MM.1S (cell line): ENCODE measurements at regions not wholly inside any gene's neighbourhood (a gene's known extent, or its start where the extent isn't known, plus 50 kb on each side); places are given as distances from the start of the nearest gene placed in this dataset.

ENCODE experiments used
- EZH2 ChIP-seq: fragments of 300-600 bp; sonication (generic); optimal IDR thresholded peaks from 2 replicates; pipeline ENCODE3; 2017; ENCODE audit warnings: low read depth, mild to moderate bottlenecking, antibody characterized with exemption, low read length, mixed read lengths
- TF ChIP-seq, protein P1 (sequence below): fragments of 300-600 bp; sonication (generic); IDR thresholded peaks from 2 replicates; pipeline ENCODE4 v1.5.1; 2016; ENCODE audit warnings: antibody characterized with exemption, low read length, mixed read lengths

DNA sequence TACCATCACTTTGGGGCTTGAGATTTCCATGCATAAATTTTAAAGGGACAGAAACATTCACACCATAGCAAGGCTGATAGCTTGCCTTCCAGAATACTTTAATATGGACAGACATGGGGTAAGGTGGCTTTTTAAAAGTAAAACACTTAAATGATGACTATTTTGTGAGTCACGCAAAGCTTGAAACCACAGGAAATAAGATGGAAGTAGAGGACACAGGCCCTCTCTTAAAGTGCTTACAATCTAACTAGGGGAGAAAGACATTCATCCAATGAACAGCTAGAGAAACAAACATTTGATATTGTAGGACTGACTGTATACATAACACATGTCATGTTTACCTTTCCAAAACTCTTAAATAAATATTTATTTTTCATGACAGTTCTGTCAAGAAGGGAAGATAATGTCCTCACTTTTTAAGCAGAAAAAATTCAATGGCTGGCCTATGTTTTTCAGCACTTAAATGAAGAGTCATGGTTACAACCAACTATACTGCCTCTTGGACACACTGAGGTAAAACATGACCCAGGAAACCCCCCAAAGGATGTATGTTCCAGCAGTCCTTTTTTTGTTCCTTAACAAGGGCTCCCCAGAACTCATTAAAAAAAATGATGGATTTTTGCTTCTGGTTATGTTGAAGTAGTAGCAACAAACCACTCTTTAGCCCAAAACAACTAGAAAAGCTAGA lies 120.0 kb upstream of the RBMS1 start:
- TF ChIP-seq, protein P1, sequence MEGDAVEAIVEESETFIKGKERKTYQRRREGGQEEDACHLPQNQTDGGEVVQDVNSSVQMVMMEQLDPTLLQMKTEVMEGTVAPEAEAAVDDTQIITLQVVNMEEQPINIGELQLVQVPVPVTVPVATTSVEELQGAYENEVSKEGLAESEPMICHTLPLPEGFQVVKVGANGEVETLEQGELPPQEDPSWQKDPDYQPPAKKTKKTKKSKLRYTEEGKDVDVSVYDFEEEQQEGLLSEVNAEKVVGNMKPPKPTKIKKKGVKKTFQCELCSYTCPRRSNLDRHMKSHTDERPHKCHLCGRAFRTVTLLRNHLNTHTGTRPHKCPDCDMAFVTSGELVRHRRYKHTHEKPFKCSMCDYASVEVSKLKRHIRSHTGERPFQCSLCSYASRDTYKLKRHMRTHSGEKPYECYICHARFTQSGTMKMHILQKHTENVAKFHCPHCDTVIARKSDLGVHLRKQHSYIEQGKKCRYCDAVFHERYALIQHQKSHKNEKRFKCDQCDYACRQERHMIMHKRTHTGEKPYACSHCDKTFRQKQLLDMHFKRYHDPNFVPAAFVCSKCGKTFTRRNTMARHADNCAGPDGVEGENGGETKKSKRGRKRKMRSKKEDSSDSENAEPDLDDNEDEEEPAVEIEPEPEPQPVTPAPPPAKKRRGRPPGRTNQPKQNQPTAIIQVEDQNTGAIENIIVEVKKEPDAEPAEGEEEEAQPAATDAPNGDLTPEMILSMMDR, result no peak
- no peak for TF ChIP-seq EZH2
